ENCODE measurements at regions not wholly inside any gene's neighbourhood (a gene's known extent, or its start where the extent isn't known, plus 50 kb on each side); places are given as distances from the start of the nearest gene placed in this dataset.
A peak's percentile ranks its signal among the peaks of the same experiment; 100 is the strongest.
"Not testable (repeated sequence)": the region's sequence is repeated elsewhere in the genome, so short reads cannot be mapped to it uniquely, and the experiment has no call there.

DNA sequence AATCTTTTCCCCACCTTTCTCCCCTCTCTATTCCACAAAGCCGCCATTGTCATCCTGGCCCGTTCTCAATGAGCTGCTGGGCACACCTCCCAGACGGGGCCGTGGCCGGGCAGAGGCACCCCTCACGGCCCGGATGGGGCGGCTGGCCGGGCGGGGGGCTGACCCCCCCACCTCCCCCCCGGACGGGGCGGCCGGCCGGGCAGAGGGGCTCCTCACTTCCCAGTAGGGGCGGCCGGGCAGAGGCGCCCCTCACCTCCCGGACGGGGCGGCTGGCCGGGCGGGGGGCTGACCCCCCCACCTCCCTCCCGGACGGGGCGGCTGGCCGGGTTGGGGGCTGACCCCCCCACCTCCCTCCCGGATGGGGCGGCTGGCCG is 85.6 kb downstream of the OR2B2 start:
- not testable (repeated sequence) for DNase-seq (ENCODE audit: low read depth in 2 of 2)

DNA sequence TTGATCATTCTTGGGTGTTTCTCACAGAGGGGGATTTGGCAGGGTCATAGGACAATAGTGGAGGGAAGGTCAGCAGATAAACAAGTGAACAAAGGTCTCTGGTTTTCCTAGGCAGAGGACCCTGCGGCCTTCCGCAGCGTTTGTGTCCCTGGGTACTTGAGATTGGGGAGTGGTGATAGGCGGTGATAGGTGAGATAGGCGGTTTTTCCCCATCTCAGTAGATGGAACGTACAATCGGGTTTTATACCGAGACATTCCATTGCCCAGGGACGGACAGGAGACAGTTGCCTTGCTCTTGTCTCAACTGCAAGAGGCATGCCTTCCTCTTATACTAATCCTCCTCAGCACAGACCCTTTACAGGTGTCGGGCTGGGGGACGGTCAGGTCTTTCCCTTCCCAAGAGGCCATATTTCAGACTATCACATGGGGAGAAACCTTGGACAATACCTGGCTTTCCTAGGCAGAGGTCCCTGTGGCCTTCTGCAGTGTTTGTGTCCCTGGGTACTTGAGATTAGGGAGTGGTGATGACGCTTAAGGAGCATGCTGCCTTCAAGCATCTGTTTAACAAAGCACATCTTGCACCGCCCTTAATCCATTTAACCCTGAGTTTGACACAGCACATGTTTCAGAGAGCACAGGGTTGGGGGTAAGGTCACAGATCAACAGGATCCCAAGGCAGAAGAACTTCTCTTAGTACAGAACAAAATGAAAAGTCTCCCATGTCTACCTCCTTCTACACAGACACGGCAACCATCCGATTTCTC is 86.2 kb downstream of the OR2B2 start:
- DNase-seq (ENCODE audit: low read depth in 2 of 2), result not testable (repeated sequence)

DNA sequence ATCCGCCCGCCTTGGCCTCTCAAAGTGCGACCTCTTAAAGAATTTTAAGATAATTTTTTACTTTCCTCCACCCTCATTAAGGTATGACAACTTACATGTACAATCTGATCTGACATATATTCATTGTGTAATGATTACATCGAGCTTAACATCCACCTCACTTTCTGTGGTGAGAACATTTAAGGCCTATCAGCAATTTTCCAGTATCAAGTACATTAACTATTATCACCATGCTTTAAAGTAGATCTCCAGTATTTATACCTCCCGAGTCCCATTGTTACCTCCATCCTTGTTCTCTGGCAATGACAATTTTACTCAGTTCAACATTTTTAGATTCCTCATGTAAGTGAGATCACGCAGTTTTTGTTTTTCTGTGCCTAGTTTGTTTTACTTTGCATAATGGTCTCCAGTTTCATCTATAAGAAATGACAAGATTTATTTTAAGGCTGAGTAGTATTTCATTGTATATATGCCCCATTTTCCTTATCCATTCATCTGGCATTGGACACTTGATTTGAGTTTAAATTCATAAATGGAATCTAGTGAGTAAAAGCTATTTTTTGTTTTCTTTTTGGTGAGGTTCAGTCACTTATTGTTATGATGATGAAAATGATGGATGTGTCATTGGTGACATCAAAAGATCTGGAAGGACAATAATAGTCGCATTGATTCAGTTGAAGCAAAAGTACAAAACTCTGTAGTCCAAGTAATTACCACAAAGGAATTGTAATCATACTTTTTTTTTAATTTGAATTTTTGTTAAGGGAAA is 87.0 kb downstream of the OR2B2 start:
- DNase-seq (ENCODE audit: low read depth in 2 of 2), result no peak

DNA sequence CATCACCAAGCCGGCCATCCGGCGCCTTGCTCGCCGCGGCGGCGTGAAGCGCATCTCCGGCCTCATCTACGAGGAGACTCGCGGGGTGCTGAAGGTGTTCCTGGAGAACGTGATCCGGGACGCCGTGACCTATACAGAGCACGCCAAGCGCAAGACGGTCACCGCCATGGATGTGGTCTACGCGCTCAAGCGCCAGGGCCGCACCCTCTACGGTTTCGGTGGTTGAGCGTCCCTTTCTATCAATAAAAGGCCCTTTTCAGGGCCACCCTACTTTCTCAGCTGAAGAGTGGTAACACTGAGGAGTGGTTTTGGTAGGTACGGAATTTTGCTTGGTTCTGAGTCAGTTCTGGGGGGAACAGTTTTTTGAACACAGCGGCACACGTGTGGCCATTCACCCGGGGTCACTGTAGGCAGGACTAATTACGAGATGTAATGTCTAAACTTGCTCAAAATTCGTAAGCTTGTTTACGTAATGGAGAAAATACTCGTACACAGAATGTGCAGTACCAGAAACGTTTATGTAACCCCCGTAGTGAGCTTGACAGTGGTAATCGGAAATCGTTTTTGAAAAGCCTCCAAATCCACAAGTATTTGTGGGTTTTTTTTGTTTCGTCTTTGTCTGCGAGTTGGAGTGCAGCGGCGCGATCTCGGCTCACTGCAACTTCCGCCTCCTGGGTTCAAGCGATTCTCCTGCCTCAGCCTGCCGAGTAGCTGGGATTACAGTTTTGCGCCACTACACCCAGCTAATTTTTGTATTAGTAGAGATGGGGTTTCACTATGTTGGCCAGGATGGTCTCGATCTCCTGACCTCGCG is 87.8 kb downstream of the OR2B2 start:
- DNase-seq (ENCODE audit: low read depth in 2 of 2), result peak in 1 of 2 experiments; percentile 30

DNA sequence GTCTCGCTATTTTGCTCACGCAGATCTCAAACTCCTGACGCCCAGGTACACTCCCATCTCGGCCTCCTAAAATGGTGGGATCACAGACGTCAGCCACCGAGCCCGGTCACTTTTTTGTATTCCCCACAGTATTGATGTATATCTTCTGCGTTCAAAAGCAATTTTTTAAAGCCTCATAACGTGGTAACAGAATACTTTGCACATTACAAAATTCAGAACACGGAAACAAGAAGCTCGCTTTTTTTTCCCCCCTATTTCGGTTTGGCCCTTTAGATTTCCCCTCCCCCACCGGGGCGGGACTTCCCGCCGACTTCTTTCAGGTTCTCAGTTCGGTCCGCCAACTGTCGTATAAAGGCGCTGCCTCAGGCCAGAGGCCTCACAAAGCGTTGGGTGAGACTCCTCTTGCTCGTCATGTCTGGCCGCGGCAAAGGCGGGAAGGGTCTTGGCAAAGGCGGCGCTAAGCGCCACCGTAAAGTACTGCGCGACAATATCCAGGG is 88.4 kb downstream of the OR2B2 start:
- DNase-seq (ENCODE audit: low read depth in 2 of 2), result peak in 1 of 2 experiments; percentile 45

DNA sequence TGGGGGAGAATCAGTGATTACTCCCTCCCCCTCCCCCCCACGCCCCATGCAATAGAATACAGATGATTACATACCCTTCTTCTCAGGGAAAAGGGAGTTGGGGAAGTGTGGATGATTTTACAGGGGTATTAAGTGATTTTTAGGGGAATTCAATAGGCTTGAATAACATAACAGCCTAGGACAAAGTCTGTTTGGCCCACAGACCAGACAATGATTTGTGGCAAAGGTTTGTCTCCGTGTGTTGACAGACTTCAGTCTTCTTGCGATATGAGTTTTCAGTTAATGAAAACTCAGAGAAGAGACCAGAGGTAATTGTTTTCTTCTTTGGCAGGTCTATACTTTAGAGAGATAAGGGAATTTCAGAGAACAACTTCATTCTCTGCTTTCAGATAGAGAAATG is 95.3 kb downstream of the OR2B2 start:
- no peak for DNase-seq (ENCODE audit: low read depth in 2 of 2)

DNA sequence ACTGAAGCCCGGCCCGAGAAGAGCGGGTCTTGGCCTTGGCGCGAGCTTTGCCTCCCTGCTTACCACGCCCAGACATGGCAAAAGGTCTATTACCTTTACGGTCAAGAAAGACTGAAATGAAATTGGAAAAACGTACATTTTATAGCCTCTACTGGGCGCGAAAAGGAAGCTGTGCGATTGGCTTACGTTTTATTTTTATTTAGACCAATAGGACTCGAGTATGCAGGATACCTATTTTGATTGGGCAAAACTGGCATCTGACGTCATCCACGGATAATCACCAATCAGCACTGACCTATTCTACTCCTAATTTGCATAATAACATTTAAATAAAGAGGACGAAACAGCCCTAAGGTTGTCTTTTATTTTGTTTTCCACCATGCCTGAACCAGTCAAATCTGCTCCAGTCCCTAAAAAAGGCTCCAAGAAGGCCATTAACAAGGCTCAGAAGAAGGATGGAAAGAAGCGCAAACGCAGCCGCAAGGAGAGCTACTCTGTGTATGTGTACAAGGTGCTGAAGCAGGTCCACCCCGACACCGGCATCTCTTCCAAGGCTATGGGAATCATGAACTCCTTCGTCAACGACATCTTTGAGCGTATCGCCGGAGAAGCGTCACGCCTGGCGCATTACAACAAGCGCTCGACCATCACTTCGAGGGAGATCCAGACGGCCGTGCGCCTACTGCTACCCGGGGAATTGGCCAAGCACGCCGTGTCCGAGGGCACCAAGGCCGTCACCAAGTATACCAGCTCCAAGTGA is 97.4 kb downstream of the OR2B2 start:
- peak in 1 of 2 experiments; percentile 52 for DNase-seq (ENCODE audit: low read depth in 2 of 2)

DNA sequence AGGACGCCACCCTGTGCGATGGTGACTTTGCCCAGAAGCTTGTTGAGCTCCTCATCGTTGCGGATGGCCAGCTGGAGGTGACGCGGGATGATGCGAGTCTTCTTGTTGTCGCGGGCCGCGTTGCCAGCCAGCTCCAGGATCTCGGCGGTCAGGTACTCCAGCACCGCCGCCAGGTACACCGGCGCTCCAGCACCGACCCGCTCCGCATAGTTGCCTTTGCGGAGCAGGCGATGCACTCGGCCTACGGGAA is 97.9 kb downstream of the OR2B2 start:
- not testable (repeated sequence) for DNase-seq (ENCODE audit: low read depth in 2 of 2)

DNA sequence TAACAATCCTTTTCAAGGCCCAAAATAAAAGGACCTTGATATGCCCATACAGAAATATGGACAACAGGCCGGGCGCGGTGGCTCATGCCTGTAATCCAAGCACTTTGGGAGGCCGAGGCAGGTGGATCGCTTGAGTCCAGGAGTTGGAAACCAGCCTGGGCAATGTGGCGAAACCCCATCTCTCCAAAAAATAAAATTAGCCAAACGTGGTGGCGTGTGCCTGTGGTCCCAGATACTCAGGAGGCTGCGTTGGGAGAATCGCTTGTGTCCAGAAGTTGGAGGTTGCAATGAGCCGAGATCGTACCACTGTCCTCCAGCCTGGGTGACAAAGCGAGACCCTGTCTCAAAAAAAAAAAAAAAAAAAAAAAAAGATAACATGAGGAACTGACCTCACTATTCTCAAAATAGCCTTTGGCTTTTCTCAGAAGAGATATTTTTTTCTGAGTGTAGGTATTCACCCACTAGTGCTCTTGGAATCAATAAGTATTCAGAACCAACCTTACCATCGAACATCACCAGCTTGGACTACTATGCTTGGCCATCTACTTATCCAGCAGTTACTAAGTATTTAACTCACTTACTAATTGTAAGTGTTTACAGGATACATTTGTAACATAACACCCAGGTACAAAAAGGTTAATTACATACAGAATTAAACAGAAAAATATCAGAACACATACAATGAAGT is 99.2 kb downstream of the OR2B2 start:
- DNase-seq (ENCODE audit: low read depth in 2 of 2), result no peak

DNA sequence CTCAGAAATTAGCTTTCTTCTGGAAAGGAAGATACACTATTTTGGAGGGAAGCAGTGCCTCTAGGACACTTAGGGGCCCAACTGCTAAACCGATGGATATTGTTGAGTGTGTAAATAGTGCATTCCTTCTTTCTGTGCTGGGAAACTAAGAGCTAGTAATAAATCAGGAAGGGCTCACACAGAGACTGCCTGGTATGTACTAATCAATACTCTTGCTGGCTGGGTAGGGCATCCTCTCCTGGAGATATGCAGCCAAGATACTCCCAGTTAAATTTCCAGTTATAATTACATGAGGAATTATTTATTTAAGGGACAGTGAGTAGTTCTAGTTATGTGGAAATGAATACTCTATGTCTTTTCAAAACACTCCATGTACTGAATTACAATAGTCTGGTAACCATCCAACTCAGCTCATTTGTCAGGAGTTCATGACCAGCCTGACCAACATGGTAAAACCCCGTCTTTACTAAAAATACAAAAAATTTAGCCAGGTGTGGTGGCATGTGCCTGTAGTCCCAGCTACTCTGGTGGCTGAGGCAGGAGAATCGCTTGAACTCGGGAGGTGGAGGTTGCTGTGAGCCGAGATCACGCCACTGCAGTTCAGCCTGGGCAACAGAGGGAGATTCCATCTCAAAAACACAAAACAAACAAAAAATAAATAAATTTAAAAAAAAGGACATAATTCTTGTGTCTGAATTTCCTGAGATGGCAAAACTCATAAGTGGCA is 100.0 kb downstream of the OR2B2 start:
- DNase-seq (ENCODE audit: low read depth in 2 of 2), result no peak

DNA sequence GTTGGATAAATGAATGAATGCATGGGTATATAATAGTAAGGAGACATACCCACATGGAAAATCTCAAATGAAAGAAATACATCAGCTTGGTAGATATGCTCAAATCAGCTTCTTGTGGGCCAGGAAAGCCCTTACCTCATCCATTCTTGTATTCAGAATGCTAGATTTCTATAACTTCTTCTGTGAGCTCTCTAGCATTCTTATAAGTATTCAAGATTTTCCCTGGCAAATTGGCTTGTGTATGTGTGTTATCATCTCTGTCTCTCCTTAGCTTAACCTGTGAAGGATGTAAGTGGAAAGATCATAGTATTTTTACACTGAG is 100.8 kb downstream of the OR2B2 start:
- DNase-seq (ENCODE audit: low read depth in 2 of 2), result no peak

DNA sequence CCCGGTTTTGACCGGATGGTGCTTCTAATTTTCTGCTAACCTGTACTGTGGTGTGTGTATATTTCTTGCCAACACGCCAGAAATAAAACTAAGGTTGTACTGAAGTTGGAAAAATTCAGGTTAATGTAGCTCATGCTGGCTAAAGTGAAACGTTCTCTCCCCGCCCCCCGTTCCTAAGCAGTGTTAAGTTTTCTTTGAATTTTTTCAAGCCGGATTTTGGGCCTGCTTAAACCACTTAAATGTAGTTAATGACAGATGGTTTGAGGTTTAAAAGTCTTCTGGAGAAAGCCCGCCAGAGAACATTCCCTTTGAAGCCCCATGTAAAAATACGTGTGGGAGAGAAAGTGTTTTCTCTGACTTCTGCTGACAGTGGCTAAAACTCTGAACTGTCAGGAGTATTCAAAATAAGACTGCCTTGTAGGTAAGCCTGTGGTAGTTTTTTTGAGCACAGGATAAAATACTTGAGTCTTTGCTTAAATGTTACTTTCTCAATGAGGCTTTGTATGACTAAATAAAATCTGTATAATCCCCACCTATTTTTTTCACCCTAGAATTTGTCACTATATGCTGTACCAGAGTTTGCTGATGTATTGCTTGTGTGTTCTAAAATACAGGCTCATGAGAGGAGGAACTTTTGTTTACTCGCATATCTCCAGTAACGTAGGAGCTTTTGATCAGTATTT is 101.3 kb downstream of the OR2B2 start:
- no peak for DNase-seq (ENCODE audit: low read depth in 2 of 2)

DNA sequence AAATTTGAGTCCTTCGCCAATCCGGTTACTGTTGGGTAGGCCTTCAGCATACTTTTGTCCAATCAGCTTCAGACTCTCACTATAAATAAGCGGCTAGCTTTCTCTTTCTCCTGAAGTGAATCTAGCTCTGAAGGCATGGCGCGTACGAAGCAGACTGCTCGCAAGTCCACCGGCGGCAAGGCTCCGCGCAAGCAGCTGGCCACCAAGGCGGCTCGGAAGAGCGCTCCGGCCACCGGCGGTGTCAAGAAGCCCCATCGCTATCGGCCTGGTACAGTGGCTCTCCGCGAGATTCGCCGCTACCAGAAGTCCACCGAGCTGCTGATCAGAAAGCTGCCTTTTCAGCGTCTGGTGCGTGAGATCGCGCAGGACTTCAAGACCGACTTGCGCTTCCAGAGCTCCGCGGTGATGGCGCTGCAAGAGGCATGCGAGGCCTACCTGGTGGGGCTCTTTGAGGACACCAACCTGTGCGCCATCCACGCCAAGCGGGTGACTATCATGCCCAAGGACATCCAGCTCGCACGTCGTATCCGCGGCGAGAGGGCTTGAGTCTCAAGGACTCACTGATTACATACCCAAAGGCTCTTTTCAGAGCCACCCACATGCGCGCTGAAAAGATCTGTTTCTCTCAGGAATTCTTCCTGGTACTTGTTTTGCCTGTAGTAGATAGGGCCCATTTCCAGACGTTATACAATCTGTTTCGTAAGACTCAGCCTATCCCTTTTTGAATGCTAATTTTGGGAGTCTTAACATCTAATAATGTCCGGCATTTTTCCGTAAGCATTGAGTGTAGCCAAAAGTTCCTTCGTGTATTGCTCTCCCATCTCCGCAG is 102.0 kb downstream of the OR2B2 start:
- DNase-seq (ENCODE audit: low read depth in 2 of 2), result peak in 1 of 2 experiments; percentile 51

DNA sequence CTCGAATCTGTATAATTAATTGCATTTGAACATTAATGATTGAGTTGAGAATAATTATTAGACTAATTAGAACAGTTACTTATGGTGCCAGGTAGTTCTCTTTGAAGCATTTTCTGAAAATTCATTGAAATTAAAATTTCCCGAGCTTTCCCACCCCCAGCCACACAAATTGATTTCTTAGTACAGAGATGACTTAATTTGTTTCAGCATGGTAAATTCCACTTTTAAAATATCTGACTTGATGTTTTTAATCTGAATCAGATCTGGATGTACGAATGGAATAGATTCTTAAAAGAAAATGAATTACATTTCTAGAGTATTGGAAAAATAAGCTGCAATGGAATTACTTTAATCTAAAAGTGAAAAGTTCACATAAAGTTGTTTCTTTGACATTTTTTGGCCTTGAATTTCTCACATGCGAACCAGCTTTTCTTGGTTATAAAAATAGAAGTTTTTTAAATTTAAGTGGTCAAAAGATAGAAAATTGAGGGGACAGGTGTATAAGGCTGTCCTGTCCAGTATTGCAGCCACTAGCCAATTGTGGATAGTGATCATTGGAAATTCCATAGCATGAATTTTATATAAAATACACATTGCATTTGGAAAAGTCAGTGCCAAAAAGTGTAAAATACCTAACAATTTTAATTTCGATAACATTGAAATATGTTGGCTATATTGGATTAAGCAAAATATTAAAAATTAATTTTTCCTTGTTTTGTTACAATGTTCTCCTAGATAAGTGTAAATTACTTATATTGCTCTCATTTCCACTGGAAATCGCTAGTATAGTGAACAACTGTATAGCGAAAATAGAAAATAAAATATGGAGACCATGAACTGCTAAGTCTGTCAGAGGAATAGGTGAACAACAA is 102.9 kb downstream of the OR2B2 start:
- no peak for DNase-seq (ENCODE audit: low read depth in 2 of 2)

DNA sequence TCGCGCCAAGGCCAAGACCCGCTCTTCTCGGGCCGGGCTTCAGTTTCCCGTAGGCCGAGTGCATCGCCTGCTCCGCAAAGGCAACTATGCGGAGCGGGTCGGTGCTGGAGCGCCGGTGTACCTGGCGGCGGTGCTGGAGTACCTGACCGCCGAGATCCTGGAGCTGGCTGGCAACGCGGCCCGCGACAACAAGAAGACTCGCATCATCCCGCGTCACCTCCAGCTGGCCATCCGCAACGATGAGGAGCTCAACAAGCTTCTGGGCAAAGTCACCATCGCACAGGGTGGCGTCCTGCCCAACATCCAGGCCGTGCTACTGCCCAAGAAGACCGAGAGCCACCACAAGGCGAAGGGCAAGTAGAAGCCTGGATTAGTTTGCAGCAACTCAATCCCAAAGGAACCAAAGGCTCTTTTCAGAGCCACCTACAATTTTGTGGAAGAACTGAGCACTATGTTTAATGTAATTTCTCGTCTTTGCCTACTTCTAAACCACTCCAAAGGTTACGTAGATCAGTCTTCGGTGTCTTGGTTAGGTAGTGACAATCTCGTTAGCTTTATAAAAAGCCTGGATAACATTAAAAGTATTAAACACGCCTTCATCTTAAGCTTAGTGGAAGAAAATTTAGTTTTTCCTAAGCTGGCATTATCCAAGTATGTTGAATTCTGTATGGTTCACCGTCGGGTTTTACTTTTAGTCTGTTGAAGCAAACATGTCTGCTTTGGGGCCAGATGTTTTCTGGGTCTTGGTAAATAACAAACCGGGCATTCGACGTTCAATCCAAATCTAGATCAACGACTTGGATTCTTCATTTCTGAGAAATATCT is 103.7 kb downstream of the OR2B2 start:
- DNase-seq (ENCODE audit: low read depth in 2 of 2), result not testable (repeated sequence)

DNA sequence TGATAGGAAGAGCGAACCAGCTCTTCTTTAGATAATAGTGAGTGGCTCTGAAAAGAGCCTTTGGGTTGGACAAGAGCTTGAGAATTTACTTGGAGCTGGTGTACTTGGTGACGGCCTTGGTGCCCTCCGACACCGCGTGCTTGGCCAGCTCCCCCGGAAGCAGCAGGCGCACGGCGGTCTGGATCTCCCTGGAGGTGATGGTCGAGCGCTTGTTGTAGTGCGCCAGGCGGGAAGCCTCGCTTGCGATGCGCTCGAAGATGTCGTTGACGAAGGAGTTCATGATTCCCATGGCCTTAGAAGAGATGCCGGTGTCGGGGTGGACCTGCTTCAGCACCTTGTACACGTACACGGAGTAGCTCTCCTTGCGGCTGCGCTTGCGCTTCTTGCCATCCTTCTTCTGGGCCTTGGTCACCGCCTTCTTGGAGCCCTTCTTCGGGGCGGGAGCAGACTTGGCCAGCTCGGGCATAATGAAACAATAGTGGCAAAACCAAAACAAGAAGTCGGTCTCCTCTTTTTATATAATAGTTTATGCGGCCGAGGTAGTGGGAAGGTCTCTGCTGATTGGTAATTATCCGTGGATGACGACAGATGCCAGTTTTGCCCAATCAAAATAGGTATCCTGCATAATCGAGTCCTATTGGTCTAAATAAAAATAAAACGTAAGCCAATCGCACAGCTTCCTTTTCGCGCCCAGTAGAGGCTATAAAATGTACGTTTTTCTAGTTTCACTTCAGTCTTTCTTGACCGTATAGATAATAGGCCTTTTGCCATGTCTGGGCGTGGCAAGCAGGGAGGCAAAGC is 104.6 kb downstream of the OR2B2 start:
- DNase-seq (ENCODE audit: low read depth in 2 of 2), result peak in 1 of 2 experiments; percentile 46
